HT-29 (cell line): ENCODE measurements at regions not wholly inside any gene's neighbourhood (a gene's known extent, or its start where the extent isn't known, plus 50 kb on each side); places are given as distances from the start of the nearest gene placed in this dataset.

ENCODE experiments used
- DNase-seq: peaks from one replicate; pipeline ENCODE4 v3.0.0-alpha.2; 2015; ENCODE audit warnings: low spot score

DNA sequence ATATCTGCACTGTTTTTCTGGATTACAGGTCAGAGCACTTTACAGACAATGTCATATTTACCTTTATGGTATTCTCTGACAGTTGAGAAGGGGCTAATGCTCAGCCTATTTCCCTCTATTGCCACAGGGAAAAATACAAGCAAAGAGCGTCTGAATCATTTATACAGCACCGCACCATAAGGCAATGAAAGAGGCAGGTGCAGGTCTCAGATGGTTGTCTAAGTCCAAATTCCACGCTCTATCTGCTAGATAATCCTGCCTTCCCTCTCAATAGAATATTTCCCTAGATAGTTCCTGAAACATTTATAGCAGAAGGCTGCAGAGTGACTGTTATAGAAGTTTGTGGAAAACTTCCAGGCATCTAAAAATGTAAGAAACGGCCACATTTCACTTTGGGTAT, 446.1 kb upstream of the CDH6 start:
- no peak for DNase-seq

DNA sequence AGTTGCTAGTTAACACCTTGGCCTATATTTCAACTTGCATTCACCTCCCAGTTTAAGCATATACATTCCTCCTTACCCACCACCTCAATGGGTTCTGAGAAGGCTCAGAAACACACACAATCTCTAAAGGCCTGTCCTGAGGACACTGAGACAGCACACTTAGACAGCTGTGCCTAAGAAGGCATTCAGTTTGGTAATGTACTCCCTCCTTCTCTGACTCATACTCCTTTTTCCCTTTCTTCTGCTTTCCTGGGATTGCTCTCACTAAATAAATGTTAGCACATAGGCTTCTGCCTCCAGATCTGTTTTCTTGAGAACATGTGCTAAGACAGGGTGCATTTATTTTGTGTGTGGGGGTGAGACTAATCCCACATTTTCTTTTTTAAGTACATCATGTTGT, 456.8 kb upstream of the CDH6 start:
- DNase-seq: no peak

DNA sequence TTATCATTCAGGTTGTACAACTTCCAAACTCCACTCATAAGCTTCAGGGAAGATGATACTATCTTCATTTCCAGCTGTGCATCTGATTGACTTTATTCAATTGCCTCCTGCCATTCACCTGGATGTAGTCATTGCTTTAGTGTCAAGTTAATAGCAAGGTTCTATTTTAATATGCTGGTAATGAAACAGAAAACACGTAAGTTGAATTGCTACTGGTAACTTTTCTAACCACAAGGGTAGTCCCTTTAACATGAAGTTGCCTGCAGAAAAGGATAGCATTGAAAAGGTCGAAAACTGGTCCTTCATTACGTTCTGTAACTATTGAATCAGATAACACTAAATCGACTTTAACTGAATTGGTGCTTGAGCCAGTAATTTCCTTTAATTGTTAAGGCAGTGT, 459.4 kb upstream of the CDH6 start:
- DNase-seq: no peak

DNA sequence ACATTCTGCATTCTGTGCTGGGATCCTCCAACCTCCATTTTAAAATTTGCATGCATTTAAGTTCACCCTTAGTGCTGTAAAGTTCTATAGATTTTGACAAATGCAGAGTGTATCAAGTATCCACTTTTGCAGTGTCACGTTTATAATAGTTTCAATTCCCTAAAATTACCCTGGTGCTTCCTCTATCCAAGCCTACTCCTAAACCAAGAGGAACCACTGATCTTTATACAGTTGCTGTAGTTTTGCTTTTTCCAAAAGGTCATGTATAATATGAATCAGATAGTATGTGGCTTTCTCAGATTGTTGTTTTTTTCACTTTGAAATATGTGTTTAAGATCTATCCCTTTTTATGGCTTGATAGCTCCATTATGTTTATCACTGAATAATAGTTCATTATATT, 468.4 kb upstream of the CDH6 start:
- DNase-seq: no peak

DNA sequence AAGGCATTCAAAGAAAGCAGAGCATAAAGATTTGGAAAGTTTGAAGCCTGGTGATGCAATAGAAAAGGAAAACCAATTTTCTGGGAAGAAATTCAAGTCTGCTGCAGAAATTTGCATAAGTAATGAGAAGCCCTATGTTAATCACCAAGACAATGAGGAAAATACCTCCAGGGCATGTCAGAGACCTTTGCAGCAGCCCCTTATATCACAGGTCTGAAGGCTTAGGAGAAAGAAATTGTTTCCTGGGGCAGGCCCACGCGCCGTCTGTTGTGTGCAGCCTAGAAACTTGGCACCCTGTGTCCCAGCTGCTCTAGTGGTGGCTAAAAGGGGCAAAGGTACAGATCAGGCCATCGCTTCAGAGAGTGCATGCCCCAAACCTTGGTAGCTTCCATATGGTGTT, 495.3 kb upstream of the CDH6 start:
- DNase-seq: no peak

DNA sequence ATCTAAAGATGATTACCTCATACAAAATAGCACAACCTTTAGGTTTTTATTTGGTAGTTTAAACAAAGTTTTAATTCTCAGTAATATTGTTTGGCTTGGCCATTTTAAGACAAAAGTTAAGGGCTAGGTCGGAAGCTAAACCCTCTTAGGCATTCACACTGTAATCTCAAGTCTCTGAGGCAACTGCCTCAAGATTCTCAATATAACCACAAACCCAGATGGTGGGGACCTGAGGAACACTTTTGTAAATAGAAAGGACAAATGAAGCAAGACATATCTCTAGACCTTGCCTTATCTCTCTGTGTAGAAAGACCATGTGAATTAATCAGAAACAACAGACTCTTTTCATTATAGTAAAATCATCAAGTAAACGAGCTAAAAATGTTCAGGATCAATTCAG, 500.2 kb upstream of the CDH6 start:
- DNase-seq: no peak

DNA sequence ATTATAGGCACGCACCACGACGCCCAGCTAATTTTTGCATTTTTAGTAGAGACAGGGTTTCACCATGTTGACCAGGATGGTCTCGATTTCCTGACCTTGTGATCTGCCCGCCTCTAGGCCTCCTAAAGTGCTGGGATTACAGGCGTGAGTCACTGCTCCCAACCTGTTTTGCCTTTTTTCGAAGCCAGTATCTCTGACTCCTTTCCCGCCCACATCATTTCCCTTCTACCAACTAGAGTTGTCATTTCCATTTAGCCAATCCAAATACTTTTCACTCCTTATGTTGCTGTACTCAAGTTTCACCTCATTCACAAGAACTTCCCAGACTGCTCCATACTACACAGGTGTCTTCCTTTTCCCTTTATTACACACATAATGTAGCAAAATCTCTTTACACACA, 502.6 kb upstream of the CDH6 start:
- DNase-seq: no peak

DNA sequence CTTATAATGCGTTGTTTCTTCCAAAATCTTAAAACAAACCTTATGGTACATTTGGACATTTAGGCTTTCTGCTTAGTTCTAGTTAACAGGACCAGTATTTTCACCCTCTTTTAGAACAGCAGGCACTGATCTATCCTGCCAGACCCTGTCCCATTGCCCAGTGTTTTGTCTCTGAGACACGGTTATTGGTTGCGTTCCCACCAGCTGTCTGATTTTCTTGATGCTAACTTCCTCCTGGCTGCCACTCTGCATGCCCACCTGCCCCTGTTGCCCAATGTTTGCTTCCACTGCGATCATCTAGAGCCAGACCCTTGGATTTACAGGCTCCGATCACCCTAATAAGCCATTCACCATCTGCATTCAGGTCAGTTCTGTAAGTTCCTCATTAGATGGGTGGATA, 506.0 kb upstream of the CDH6 start:
- no peak for DNase-seq

DNA sequence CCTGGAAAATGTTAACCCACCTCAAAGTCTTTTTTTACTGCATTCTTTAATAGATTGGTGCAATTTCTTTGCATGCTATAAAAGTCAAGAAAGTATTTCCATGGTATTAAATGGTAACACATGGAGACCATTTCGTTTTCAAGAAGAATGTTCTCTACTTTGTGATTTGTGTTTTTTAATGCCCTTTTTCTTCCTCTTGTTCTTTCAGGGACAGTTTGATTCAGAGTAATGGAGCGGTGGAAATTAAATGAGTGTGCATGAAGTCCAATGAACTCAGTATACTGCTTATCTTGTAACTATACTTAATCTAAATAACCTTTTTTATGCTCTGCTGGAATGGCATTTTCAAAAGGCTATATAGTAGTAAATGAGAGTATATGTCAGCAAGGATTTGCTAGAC, 507.0 kb upstream of the CDH6 start:
- DNase-seq: no peak

DNA sequence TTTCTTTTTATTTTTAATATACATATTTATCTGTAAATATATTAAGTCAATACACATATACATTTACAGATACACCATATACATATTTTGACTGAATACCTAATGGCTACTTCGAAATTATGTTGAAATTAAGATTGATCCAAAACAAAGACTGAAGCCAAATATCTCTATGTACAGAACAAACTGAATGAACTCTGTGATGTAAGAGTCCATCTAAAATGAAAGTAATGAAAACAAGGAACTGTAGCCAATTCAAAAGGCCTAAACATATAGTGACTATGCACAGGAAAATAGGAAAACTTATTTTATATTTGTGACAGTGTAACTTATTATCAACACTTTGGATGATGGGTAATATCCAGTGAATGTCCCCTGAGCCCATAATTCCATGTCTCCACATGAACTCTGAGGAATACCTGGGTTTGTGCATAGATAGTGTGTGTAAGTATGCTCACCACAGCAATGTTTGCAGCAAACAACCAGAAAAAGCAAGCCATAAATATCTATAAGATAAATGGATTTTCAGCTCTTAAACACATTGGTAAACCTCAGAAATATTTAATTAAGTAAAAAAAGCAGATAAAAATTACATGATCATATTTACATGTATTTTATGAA, 517.2 kb upstream of the CDH6 start:
- no peak for DNase-seq

DNA sequence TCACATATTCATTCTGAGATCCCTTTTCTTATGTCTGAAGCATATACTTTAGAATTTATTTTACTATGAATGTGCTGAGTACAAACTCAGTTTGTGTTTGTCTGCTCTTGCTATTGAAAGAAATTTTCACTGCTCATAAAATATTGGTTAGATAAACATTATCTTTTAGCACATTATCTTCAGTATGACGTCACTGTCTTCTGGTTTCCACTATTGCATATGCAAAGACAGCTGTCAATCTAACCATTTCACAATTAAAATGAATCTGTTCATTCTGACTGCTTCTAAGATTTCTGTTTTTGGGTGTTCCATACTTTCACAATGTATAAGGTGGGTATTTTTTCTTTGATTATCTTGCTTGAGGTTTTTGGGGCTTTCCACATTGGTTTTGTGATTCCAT, 526.2 kb upstream of the CDH6 start:
- DNase-seq: no peak

DNA sequence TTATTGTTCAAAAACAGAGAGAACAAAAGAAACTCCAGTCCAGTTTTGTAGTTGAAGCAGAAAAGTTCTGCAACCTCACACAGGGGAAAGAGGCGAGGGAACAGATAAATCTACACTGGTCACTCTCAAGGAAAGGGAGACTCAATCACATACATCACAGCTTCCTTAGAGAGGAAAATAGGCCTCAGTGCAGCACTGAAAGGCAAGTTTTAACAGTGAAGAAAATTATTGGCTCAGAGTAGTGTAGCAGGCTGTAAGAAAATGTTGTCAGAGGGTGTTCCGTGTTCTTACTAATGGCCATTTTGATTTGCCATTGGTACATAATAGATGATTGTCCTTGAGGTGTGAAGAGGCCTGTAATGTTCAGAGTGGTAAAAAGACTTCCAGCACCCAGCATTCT, 530.0 kb upstream of the CDH6 start:
- DNase-seq: no peak

DNA sequence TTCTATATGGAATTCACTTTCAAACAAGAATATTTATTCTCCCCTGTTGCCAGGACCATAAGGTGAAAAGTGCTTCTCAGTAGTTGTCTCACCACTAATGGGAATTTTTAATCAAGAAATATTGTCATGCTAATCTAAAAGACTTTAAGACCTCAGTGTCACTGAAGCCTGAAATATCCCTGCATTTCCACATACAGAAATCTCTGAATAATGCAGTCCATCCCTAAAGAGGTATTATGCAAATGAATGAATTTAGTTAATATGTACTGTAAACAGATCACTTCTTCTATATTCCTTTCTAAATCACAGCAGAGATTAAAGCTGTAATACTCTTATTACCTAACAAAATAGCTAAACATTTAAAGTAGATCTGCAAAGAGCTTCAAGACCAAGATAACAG, 531.1 kb upstream of the CDH6 start:
- DNase-seq: no peak

DNA sequence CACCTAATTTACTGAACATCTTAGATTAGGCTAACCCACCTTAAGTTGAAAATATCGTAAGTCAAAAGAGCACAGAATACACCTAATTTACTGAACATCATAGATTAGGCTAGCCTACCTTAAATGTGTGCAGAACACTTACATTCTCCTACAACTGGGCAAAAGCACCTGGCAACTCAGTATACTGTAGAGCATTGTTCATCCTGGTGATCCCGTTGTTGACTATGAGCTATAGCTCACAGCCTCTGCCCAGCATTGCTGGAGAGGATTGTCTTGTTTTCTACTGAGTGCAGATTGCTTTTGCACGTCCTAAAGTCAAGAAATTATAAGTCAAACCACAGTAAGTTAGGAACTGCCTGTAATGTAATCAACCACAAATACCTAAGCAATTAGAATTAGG, 531.8 kb upstream of the CDH6 start:
- no peak for DNase-seq

DNA sequence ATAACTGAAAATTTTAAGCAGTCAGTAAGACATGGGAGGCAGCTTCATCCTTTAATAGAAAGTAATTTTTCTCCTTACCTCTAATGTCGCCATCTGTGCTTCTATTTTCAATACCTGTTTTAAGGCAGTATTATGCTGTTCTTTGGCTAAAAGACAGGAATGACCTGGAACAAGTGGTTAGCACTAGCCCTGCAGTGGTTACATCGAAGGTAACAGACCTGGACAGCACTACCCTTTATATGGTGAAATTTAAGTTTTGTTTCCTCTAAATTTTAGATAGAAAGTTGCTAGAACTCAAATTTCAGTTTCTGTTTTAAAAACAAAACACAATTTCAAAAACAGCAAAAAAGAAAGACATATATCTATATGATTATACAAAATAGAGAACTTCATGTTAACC, 534.1 kb upstream of the CDH6 start:
- no peak for DNase-seq

DNA sequence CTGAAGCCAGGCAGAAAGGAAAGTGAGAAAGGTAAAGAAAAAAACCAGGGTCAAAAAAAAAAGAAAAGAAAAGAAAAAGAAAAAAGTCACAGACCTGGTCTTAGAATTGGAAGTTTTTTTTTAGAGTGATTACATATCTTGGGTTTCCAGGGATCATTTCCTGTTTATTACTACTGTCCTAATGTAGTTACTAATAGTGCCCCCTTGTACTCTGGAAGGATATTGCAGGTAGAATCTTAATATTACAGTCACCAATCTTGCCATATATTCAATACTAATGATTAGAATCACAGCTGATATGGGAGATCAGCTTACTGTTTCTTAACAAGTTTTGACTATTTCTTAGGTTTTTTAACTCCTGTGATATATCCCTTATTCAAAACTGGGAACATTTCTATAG, 543.2 kb upstream of the CDH6 start:
- DNase-seq: no peak

DNA sequence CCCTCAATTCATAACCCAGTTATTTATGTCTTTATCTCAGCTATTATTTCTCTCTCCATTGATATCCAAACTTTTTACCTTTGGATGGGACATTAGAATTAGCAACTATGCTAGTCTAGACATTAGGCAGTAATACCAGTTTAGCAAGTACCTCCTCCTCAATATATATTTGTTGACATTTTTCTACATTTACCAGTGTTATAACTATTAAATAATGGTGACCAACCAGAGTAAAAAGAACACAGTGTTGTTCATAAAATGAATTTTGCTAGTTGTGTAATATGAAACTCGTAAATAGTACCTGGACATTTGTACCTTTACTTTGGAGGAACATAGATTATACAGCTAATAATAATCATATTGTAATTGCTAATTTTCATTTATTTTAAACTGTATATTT, 554.6 kb upstream of the CDH6 start:
- no peak for DNase-seq

DNA sequence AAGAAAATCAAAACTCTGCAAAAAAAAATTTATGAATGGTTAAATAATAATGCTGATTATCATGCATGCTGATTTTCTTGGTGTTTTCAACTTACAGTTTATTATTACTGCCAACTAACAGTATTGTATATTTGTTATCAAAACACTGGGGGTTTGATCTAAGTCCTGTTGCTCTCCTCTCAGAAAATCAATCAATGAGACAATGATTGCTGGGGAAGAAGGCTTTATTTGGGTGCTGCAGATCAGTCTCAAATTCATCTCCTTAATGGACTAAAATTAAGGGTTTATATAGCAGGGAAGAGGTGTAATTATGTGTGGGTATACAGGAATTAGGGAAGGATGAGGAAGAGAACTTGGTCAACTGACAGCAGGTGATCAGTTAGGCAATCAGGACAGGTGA, 565.5 kb upstream of the CDH6 start:
- DNase-seq: no peak

DNA sequence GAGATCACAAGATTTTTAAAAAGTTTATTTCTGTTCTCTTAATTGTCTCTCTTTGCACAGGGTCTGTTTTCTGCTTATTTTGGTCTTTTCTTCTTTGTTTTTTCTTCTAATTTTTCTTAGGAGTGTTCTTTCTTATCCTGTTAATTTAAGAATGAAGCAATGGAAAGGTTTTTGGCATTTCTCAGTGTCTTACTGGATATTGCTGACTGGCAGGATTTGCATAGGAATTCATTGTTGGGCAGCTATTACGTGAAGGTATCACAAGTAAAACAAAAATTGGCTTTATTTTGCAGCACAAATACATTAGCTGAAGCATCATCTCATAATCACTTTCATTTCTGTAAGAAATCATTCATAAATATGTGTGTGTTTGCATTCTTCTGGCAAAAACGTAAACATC, 566.9 kb upstream of the CDH6 start:
- no peak for DNase-seq

DNA sequence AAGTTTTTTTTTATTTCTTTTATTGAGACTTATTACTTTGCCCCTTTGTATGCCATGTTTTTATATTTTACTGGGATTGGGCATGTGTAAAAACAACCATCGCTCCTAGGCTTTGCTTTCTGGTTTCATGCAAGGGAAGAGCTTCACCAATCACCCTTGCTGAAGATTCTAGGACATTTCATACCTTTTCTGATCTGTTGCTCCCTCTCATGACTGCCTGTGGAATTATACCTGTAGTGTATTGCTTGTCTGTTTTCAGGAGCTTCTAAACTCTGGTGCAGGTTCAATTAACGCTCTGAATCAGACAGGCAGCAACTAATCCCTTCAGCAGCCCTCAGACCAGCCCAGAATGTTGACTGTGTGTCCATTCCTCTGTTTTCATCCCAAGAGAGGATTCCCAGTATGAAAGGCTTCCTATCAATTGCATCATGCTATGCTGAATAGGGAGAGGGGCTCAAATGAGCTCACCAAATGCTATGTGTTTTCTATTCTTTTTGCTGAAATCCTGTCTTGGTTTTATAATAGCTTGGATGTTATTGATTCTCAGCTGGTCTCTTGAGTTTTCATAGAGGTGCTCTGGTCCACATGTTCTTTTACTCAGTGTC, 572.9 kb upstream of the CDH6 start:
- no peak for DNase-seq

DNA sequence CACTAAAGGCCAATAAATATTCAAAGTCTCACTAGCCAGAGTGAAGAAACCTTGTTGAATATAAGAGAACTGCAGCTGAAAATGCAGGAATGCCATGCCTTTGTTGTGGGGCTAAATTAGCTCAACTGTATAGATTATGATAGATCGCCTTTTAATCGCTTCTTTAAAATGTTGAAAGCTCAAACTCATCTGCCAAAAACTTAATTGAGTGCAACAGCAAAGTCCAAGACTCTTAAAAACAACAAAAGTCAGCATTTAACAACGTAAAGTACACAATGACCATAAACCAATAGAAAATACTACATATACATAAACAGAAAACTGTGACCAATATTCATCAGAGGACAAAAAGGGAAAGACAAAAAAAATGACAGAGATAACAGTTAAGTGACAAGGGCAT, 585.0 kb upstream of the CDH6 start:
- DNase-seq: no peak

DNA sequence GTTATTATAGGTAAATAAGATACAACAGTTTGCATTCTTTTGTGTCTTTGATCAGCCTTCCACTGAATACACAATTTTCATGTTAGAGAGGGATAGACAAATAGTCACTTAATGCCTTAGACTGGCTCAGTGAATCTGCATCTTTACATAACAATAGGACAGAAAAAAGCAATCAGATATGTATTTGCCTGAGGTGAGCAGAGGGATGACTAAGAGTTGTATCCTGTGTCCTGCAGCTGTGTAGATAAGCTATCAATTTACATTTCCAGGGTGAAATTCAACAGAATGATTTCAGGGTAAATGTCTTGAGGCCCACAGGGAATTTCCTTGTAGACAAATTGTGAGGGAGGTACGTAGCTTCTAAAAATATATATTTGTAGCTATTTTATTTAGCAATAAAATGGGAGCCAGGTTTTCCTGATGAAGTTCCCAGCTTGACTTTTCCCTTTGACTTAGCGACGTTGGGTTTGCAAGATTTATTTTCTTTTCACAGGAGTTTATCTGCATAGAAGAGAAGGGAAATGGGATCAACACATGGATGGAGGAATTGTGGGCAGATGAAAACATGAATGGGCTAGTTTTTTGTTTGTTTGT, 586.1 kb upstream of the CDH6 start:
- DNase-seq: no peak

DNA sequence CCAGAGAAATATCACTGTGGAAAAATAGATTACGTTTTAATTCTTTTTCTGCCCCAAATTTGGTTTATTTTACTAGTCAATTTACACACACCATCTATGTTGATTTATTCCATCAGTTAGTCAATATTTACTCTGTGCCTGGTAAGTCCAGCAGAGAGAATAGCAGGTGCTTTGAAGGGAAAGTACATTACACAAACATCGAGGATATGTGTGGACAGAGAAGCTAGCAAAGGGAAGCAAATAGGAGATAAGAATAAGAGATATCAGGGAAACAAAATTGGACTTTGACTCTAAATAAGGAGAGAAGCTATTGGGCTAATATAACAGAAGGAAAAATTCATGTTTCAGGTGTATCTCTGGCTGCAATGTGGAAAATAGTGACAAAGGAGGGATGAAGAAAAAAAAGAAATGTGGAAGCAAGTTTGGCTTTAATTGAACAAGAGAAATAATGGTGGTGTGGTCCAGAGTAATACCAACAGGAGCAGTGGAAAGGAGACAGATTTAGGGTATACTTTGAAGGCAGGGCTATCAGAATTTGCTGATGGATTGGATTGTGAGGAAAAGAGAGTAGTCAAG, 587.7 kb upstream of the CDH6 start:
- DNase-seq: no peak
